IMR-90 (cell line): ENCODE measurements at regions not wholly inside any gene's neighbourhood (a gene's known extent, or its start where the extent isn't known, plus 50 kb on each side); places are given as distances from the start of the nearest gene placed in this dataset.

Experiments
- ATAC-seq: fragments of 200-7000 bp; cut with Tn5 transposase; 2 replicates; pipeline ENCODE4 v1.9.1; 2020; ENCODE audit warnings: low read depth, mild to moderate bottlenecking, moderate library complexity
- BruUV-seq: library from RNA; stranded (reverse); fragments of 400-500 nt; replicated peaks from 2 replicates; lab custom pipeline; 2021; lab: Mats Ljungman, UMichigan
- CTCF ChIA-PET: fragments of 300-600 bp; formaldehyde crosslinking; extraction: SDS; loops from one replicate; lab custom pipeline; 2021; ENCODE audit warnings: antibody characterized with exemption; lab: Yijun Ruan, JAX
- POLR2A ChIA-PET: fragments of 300-600 bp; sonication (Branson Sonifier 250); formaldehyde crosslinking; loops from one replicate; lab custom pipeline; 2022; ENCODE audit warnings: antibody characterized with exemption; ENCODE audit not compliant: unreplicated experiment; lab: Charles Lee
- DNase-seq: peaks from one replicate; pipeline ENCODE4 v3.0.0; 2013
- H2AFZ ChIP-seq: replicated peaks from 2 replicates; pipeline ENCODE3; 2013; ENCODE audit warnings: low read length, mild to moderate bottlenecking; ENCODE audit not compliant: poor library complexity
- H2AK5ac ChIP-seq: 2 replicates; pipeline ENCODE4 v1.6.1; 2013; ENCODE audit warnings: low read depth, low read length, inconsistent platforms
- H2AK9ac ChIP-seq: replicated peaks from 2 replicates; pipeline ENCODE3; 2013; ENCODE audit warnings: mild to moderate bottlenecking, low read depth, low read length, moderate library complexity; ENCODE audit not compliant: poor library complexity
- H2BK120ac ChIP-seq: 2 replicates; pipeline ENCODE4 v1.6.1; 2013; ENCODE audit warnings: low read depth, low read length, inconsistent platforms
- H2BK15ac ChIP-seq: 3 replicates; pipeline ENCODE4 v1.6.1; 2013; ENCODE audit warnings: low read depth, low read length, inconsistent platforms
- H2BK20ac ChIP-seq: 2 replicates; pipeline ENCODE4 v1.6.1; 2013; ENCODE audit warnings: low read depth, mild to moderate bottlenecking, inconsistent platforms, low read length, moderate library complexity
- H2BK5ac ChIP-seq: 2 replicates; pipeline ENCODE4 v1.6.1; 2013; ENCODE audit warnings: mild to moderate bottlenecking, low read depth, low read length, inconsistent platforms; ENCODE audit not compliant: poor library complexity, severe bottlenecking
- H3K14ac ChIP-seq: replicated peaks from 2 replicates; pipeline ENCODE4 v1.6.1; 2013; ENCODE audit warnings: low read depth, low read length, inconsistent platforms
- H3K18ac ChIP-seq: 2 replicates; pipeline ENCODE4 v1.6.1; 2013; ENCODE audit warnings: low read depth, low read length, control low read depth
- H3K23ac ChIP-seq: 2 replicates; pipeline ENCODE4 v1.6.1; 2013; ENCODE audit warnings: low read depth, low read length, inconsistent platforms
- H3K27ac ChIP-seq: 2 replicates; pipeline ENCODE4 v1.5.1; 2013; ENCODE audit warnings: mild to moderate bottlenecking, control low read depth, low read length; ENCODE audit not compliant: insufficient read depth
- H3K27me3 ChIP-seq: 2 replicates; pipeline ENCODE4 v1.6.1; 2013; ENCODE audit warnings: low read length; ENCODE audit not compliant: control insufficient read depth, insufficient read depth
- H3K36me3 ChIP-seq: 2 replicates; pipeline ENCODE4 v1.6.1; 2013; ENCODE audit warnings: low read length, mixed read lengths; ENCODE audit not compliant: control insufficient read depth, insufficient read depth
- H3K4ac ChIP-seq: 2 replicates; pipeline ENCODE4 v1.6.1; 2013; ENCODE audit warnings: low read depth, low read length, inconsistent platforms
- H3K4me1 ChIP-seq: 2 replicates; pipeline ENCODE4 v1.6.1; 2013; ENCODE audit warnings: low read length, mixed read lengths; ENCODE audit not compliant: control insufficient read depth, insufficient read depth
- H3K4me2 ChIP-seq: 2 replicates; pipeline ENCODE4 v1.6.1; 2013; ENCODE audit warnings: low read depth, mild to moderate bottlenecking, control low read depth, low read length, moderate library complexity
- H3K4me3 ChIP-seq: 2 replicates; pipeline ENCODE4 v1.5.1; 2013; ENCODE audit warnings: low read depth, mild to moderate bottlenecking, control low read depth, low read length, moderate library complexity; ENCODE audit not compliant: insufficient read depth
- H3K56ac ChIP-seq: 2 replicates; pipeline ENCODE4 v1.6.1; 2013; ENCODE audit warnings: low read length, inconsistent platforms; ENCODE audit not compliant: insufficient read depth; ENCODE audit errors: extremely low read depth
- H3K79me1 ChIP-seq, 2 experiments: 2 replicates each; pipeline ENCODE4 v1.6.1; 2013; ENCODE audit warnings: low read length in 2 of 2, inconsistent platforms in 1 of 2, low read depth in 1 of 2
- H3K9ac ChIP-seq: 2 replicates; pipeline ENCODE4 v1.6.1; 2013; ENCODE audit warnings: low read depth, low read length, control low read depth
- H3K9me1 ChIP-seq: 2 replicates; pipeline ENCODE4 v1.6.1; 2013; ENCODE audit warnings: low read length, inconsistent platforms; ENCODE audit not compliant: insufficient read depth
- H3K9me3 ChIP-seq: 2 replicates; pipeline ENCODE4 v1.6.1; 2013; ENCODE audit warnings: low read length; ENCODE audit not compliant: control insufficient read depth, insufficient read depth
- H4K20me1 ChIP-seq: 2 replicates; pipeline ENCODE4 v1.6.1; 2013; ENCODE audit warnings: low read length, inconsistent platforms; ENCODE audit not compliant: insufficient read depth
- H4K5ac ChIP-seq: 2 replicates; pipeline ENCODE4 v1.6.1; 2013; ENCODE audit warnings: mild to moderate bottlenecking, low read depth, low read length, control low read depth
- H4K8ac ChIP-seq, 2 experiments: 2 replicates each; pipeline ENCODE4 v1.6.1; 2013; ENCODE audit warnings: low read depth in 2 of 2, low read length in 2 of 2, control low read depth in 1 of 2, inconsistent platforms in 1 of 2
- H4K91ac ChIP-seq: 2 replicates; pipeline ENCODE4 v1.6.1; 2013; ENCODE audit warnings: low read depth, low read length, inconsistent platforms; ENCODE audit not compliant: insufficient read depth
- BHLHE40 ChIP-seq: fragments of 150-350 bp; IDR thresholded peaks from 2 replicates; pipeline ENCODE4 v1.6.1; 2016; ENCODE audit warnings: mild to moderate bottlenecking, low read depth, low read length
- CEBPB ChIP-seq: IDR thresholded peaks from 2 replicates; pipeline ENCODE4 v1.6.1; 2012; ENCODE audit warnings: low read depth, low read length, improper control_type of control experiment
- FOS ChIP-seq: fragments of 150-350 bp; IDR thresholded peaks from 2 replicates; pipeline ENCODE4 v1.6.1; 2016; ENCODE audit warnings: low read depth, low read length
- MAFK ChIP-seq: IDR thresholded peaks from 2 replicates; pipeline ENCODE4 v1.6.1; 2012; ENCODE audit warnings: low read depth, low read length, improper control_type of control experiment
- MAZ ChIP-seq: IDR thresholded peaks from 2 replicates; pipeline ENCODE4 v1.6.1; 2012; ENCODE audit warnings: low read depth, mild to moderate bottlenecking, low read length, improper control_type of control experiment, moderate library complexity, borderline replicate concordance
- POLR2A ChIP-seq: IDR thresholded peaks from 2 replicates; pipeline ENCODE4 v1.6.1; 2012; ENCODE audit warnings: mild to moderate bottlenecking, low read depth, low read length
- RAD21 ChIP-seq: IDR thresholded peaks from 2 replicates; pipeline ENCODE4 v1.6.1; 2012; ENCODE audit warnings: low read length, improper control_type of control experiment
- RFX5 ChIP-seq: IDR thresholded peaks from 2 replicates; pipeline ENCODE4 v1.8.0; 2012; ENCODE audit warnings: low read depth, mild to moderate bottlenecking, low read length, moderate library complexity
- dilution Hi-C: fragments of 300-500 bp; cut with HindIII; formaldehyde crosslinking; loops from one replicate; pipeline ENCODE4 v1.14.3; 2018; ENCODE audit warnings: low sequenced_read_pairs; ENCODE audit not compliant: unreplicated experiment
- in situ Hi-C: fragments of 300-500 bp; cut with MboI; formaldehyde crosslinking; loops from 3 replicates; pipeline ENCODE4 v1.14.3; 2019; ENCODE audit warnings: low sequenced_read_pairs, inconsistent platforms, mixed read lengths
- intact Hi-C: fragments of 100-400 bp; cut with micrococcal nuclease; formaldehyde crosslinking; loops from 2 replicates; pipeline ENCODE4 v1.10.0; 2022
- TF ChIP-seq, protein P1 (sequence below): fragments of 150-350 bp; IDR thresholded peaks from 2 replicates; pipeline ENCODE4 v1.6.1; 2016; ENCODE audit warnings: low read depth, mild to moderate bottlenecking, low read length, moderate library complexity, borderline replicate concordance
- TF ChIP-seq, protein P2 (sequence below): conservative IDR thresholded peaks from 2 replicates; pipeline ENCODE4 v1.5.1; 2012; ENCODE audit warnings: mild to moderate bottlenecking, low read depth, low read length, improper control_type of control experiment

DNA sequence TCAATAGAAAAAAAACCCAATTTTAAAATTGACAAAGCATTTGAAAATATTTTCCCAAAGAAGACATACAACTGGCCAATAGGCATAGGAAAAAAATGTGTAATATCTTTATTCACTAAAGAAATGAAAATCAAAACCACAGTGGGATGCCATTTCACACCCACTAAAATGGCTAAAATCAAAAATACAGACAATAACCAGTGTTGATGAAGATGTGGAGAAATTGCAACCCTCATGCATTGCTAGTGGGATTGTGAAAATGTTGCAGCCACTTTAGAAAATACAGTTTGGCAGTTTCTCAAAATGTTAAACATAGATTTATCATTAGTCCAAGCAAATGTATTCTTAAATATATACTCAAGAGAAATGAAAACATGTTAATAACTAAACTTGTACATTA lies 315.1 kb upstream of the GPR149 start:
- H3K4ac ChIP-seq, result no peak overlapping the region
- TF ChIP-seq MAFK (no peak), CEBPB (no peak), RAD21 (no peak), RFX5 (no peak), FOS (no peak), POLR2A (no peak), BHLHE40 (no peak), MAZ (no peak)
- TF ChIP-seq, protein P1, sequence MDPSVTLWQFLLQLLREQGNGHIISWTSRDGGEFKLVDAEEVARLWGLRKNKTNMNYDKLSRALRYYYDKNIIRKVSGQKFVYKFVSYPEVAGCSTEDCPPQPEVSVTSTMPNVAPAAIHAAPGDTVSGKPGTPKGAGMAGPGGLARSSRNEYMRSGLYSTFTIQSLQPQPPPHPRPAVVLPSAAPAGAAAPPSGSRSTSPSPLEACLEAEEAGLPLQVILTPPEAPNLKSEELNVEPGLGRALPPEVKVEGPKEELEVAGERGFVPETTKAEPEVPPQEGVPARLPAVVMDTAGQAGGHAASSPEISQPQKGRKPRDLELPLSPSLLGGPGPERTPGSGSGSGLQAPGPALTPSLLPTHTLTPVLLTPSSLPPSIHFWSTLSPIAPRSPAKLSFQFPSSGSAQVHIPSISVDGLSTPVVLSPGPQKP, result no peak
- TF ChIP-seq, protein P2, sequence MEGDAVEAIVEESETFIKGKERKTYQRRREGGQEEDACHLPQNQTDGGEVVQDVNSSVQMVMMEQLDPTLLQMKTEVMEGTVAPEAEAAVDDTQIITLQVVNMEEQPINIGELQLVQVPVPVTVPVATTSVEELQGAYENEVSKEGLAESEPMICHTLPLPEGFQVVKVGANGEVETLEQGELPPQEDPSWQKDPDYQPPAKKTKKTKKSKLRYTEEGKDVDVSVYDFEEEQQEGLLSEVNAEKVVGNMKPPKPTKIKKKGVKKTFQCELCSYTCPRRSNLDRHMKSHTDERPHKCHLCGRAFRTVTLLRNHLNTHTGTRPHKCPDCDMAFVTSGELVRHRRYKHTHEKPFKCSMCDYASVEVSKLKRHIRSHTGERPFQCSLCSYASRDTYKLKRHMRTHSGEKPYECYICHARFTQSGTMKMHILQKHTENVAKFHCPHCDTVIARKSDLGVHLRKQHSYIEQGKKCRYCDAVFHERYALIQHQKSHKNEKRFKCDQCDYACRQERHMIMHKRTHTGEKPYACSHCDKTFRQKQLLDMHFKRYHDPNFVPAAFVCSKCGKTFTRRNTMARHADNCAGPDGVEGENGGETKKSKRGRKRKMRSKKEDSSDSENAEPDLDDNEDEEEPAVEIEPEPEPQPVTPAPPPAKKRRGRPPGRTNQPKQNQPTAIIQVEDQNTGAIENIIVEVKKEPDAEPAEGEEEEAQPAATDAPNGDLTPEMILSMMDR, result no peak
- BruUV-seq, result no TSS peak
- no peaks in the 10 kb centered on the region for H3K4me1 ChIP-seq
- no peaks in the 10 kb centered on the region for H3K36me3 ChIP-seq
- H4K91ac ChIP-seq, result no peak overlapping the region
- no peak overlapping the region for H3K18ac ChIP-seq
- ATAC-seq (no peak), DNase-seq (no peak)
- H3K4me3 ChIP-seq, result no peak overlapping the region
- no peak overlapping the region for H2BK120ac ChIP-seq
- in situ Hi-C loops, result no loop called here
- H3K9me1 ChIP-seq, result no peaks in the 10 kb centered on the region
- intact Hi-C loops, result no loop called here
- no peaks in the 10 kb centered on the region for H3K79me1 ChIP-seq
- ChIA-PET POLR2A (no interaction called here), CTCF (no interaction called here)
- H3K4me2 ChIP-seq, result no peak overlapping the region
- H2AK5ac ChIP-seq, result no peak overlapping the region
- no peak overlapping the region for H4K5ac ChIP-seq
- H3K9ac ChIP-seq, result no peak overlapping the region
- H3K9me3 ChIP-seq, result no peaks in the 10 kb centered on the region
- H2BK5ac ChIP-seq, result no peak overlapping the region
- dilution Hi-C loops, result no loop called here
- H2AFZ ChIP-seq, result no peak overlapping the region
- no peak overlapping the region for H3K56ac ChIP-seq
- H2BK20ac ChIP-seq, result no peak overlapping the region
- H4K20me1 ChIP-seq, result no peaks in the 10 kb centered on the region
- no peak overlapping the region for H3K27ac ChIP-seq
- H3K27me3 ChIP-seq, result no peaks in the 10 kb centered on the region
- no peak overlapping the region for H2BK15ac ChIP-seq
- H2AK9ac ChIP-seq, result no peak overlapping the region
- H3K23ac ChIP-seq, result no peak overlapping the region
- no peak overlapping the region for H3K14ac ChIP-seq
- no peak overlapping the region for H4K8ac ChIP-seq
